Mesenchymal stem cell (in vitro differentiated cells and primary cell): ENCODE measurements at regions not wholly inside any gene's neighbourhood (a gene's known extent, or its start where the extent isn't known, plus 50 kb on each side); places are given as distances from the start of the nearest gene placed in this dataset.

ENCODE experiments used
- DNase-seq: peaks from one replicate; pipeline ENCODE4 v3.0.0-alpha.2; 2013
- H2AFZ ChIP-seq: one replicate; pipeline ENCODE4 v1.6.1; 2013; ENCODE audit warnings: low read depth, mild to moderate bottlenecking, control low read depth, inconsistent platforms, low read length, moderate library complexity
- H2AK5ac ChIP-seq: 2 replicates; pipeline ENCODE4 v1.6.1; 2013; ENCODE audit warnings: low read length, moderate library complexity, mild to moderate bottlenecking, inconsistent platforms; ENCODE audit not compliant: severe bottlenecking
- H2BK120ac ChIP-seq: one replicate; pipeline ENCODE4 v1.6.1; 2013; ENCODE audit warnings: low read depth, mild to moderate bottlenecking, inconsistent platforms, low read length, moderate library complexity
- H2BK12ac ChIP-seq, 2 experiments: one replicate each; pipeline ENCODE4 v1.6.1; 2013; ENCODE audit warnings: inconsistent platforms in 2 of 2, low read length in 2 of 2, mild to moderate bottlenecking in 2 of 2, moderate library complexity in 2 of 2, control low read depth in 1 of 2
- H2BK15ac ChIP-seq: one replicate; pipeline ENCODE4 v1.6.1; 2013; ENCODE audit warnings: mild to moderate bottlenecking, low read depth, inconsistent platforms; ENCODE audit not compliant: poor library complexity, severe bottlenecking
- H2BK5ac ChIP-seq: 2 replicates; pipeline ENCODE4 v1.6.1; 2013; ENCODE audit warnings: low read depth, mild to moderate bottlenecking, low read length, control low read depth, inconsistent platforms; ENCODE audit not compliant: poor library complexity, severe bottlenecking
- H3K14ac ChIP-seq, 2 experiments: one replicate each; pipeline ENCODE4 v1.6.1; 2013; ENCODE audit warnings: inconsistent platforms in 2 of 2, low read length in 2 of 2, control low read depth in 1 of 2, mild to moderate bottlenecking in 1 of 2, moderate library complexity in 1 of 2
- H3K18ac ChIP-seq, 2 experiments: one replicate each; pipeline ENCODE4 v1.6.1; 2013; ENCODE audit warnings: inconsistent platforms in 2 of 2, low read length in 2 of 2, control low read depth in 1 of 2, low read depth in 1 of 2, mild to moderate bottlenecking in 1 of 2
- H3K23ac ChIP-seq, 2 experiments: one replicate each; pipeline ENCODE4 v1.6.1; 2013; ENCODE audit warnings: inconsistent platforms in 2 of 2, low read length in 2 of 2, mild to moderate bottlenecking in 2 of 2, moderate library complexity in 2 of 2, control low read depth in 1 of 2
- H3K27ac ChIP-seq: 2 replicates; pipeline ENCODE4 v1.5.1; 2013; ENCODE audit warnings: mild to moderate bottlenecking, moderate library complexity, low read length, control low read depth, inconsistent platforms; ENCODE audit not compliant: poor library complexity, severe bottlenecking
- H3K27me3 ChIP-seq, 2 experiments: 2 replicates each; pipeline versions ENCODE4 v1.6.1 to v1.7.0; 2013; ENCODE audit warnings: low read length in 2 of 2, mild to moderate bottlenecking in 2 of 2, moderate library complexity in 2 of 2, control low read depth in 1 of 2, inconsistent platforms in 1 of 2; ENCODE audit not compliant: control insufficient read depth in 1 of 2, insufficient read depth in 1 of 2
- H3K36me3 ChIP-seq, 2 experiments: 2 replicates each; pipeline versions ENCODE4 v1.6.1 to v1.7.0; 2013; ENCODE audit warnings: low read length in 2 of 2, control low read depth in 1 of 2, inconsistent platforms in 1 of 2, low read depth in 1 of 2, mild to moderate bottlenecking in 1 of 2; ENCODE audit not compliant: insufficient read depth in 2 of 2, control insufficient read depth in 1 of 2
- H3K4ac ChIP-seq, 2 experiments: one replicate each; pipeline ENCODE4 v1.6.1; 2013; ENCODE audit warnings: inconsistent platforms in 2 of 2, low read length in 2 of 2, mild to moderate bottlenecking in 2 of 2, moderate library complexity in 2 of 2, control low read depth in 1 of 2, low read depth in 1 of 2
- H3K4me1 ChIP-seq: 2 replicates; pipeline ENCODE4 v1.6.1; 2013; ENCODE audit warnings: low read depth, low read length, control low read depth; ENCODE audit not compliant: control insufficient read depth, insufficient read depth
- H3K4me2 ChIP-seq: 2 replicates; pipeline ENCODE4 v1.6.1; 2013; ENCODE audit warnings: low read length, mild to moderate bottlenecking, inconsistent platforms; ENCODE audit not compliant: poor library complexity, severe bottlenecking
- H3K4me3 ChIP-seq, 2 experiments: 2 replicates each; pipeline versions ENCODE4 v1.5.1 to v1.7.0; 2013; ENCODE audit warnings: low read length in 2 of 2, mild to moderate bottlenecking in 2 of 2, control low read depth in 1 of 2, low read depth in 1 of 2; ENCODE audit not compliant: insufficient read depth in 1 of 2
- H3K79me1 ChIP-seq: replicated peaks from 2 replicates; pipeline ENCODE4 v1.6.1; 2013; ENCODE audit warnings: mild to moderate bottlenecking, control low read depth, low read length, inconsistent platforms; ENCODE audit not compliant: poor library complexity, severe bottlenecking
- H3K9ac ChIP-seq: 2 replicates; pipeline ENCODE4 v1.7.0; 2013; ENCODE audit warnings: mild to moderate bottlenecking, low read length, moderate library complexity
- H3K9me3 ChIP-seq: 2 replicates; pipeline ENCODE4 v1.7.0; 2013; ENCODE audit warnings: mild to moderate bottlenecking, low read length; ENCODE audit not compliant: control insufficient read depth
- H4K8ac ChIP-seq: one replicate; pipeline ENCODE4 v1.6.1; 2013; ENCODE audit warnings: inconsistent platforms, mild to moderate bottlenecking, low read length, moderate library complexity
- H4K91ac ChIP-seq: one replicate; pipeline ENCODE4 v1.6.1; 2013; ENCODE audit warnings: mild to moderate bottlenecking, low read length, inconsistent platforms
- WGBS: methylation state at CpG from one replicate; pipeline ENCODE4 v1.1.7; 2013; ENCODE audit warnings: mixed read lengths; 5-methylcytosine and 5-hydroxymethylcytosine counted together

- no peak overlapping the region for H4K8ac ChIP-seq
- no peak overlapping the region for H2BK5ac ChIP-seq
- DNase-seq = no peak
- no peaks in the 10 kb centered on the region for H3K27me3 ChIP-seq
- no peak overlapping the region for H3K4me2 ChIP-seq
- no peak overlapping the region for H2BK15ac ChIP-seq
- no peaks in the 10 kb centered on the region for H3K4me1 ChIP-seq
- no peak overlapping the region for H3K4ac ChIP-seq
- no peak overlapping the region for H2BK12ac ChIP-seq
- H3K18ac ChIP-seq = no peak overlapping the region
- H3K14ac ChIP-seq = no peak overlapping the region
- no peak overlapping the region for H3K4me3 ChIP-seq
- H2AFZ ChIP-seq = no peak overlapping the region
- no CpG with 5 or more reads among the region's 2 CpGs for WGBS
- H3K27ac ChIP-seq = no peak overlapping the region
- no peak overlapping the region for H2BK120ac ChIP-seq
- no peak overlapping the region for H3K23ac ChIP-seq
- no peaks in the 10 kb centered on the region for H3K79me1 ChIP-seq
- no peak overlapping the region for H3K9ac ChIP-seq
- H3K9me3 ChIP-seq = no peaks in the 10 kb centered on the region
- H2AK5ac ChIP-seq = no peak overlapping the region
- H4K91ac ChIP-seq = no peak overlapping the region
- H3K36me3 ChIP-seq = no peaks in the 10 kb centered on the region
These were observed 206.0 kb upstream of the JUN start for GRCh38 chr1:58989845-58990244.

GRCh38 chr1:58991305-58991704 lies 207.5 kb upstream of the JUN start:
- H3K14ac ChIP-seq = no peak overlapping the region
- no peaks in the 10 kb centered on the region for H3K79me1 ChIP-seq
- H3K27me3 ChIP-seq = no peaks in the 10 kb centered on the region
- H2BK15ac ChIP-seq = no peak overlapping the region
- DNase-seq = no peak
- H3K36me3 ChIP-seq = no peaks in the 10 kb centered on the region
- 83% methylated on average over 1 of the region's 1 CpG for WGBS
- H3K9me3 ChIP-seq = no peaks in the 10 kb centered on the region
- H2BK120ac ChIP-seq = no peak overlapping the region
- no peaks in the 10 kb centered on the region for H3K4me1 ChIP-seq
- no peak overlapping the region for H3K27ac ChIP-seq
- no peak overlapping the region for H3K4me2 ChIP-seq
- H3K9ac ChIP-seq = no peak overlapping the region
- no peak overlapping the region for H4K8ac ChIP-seq
- no peak overlapping the region for H3K4ac ChIP-seq
- H4K91ac ChIP-seq = no peak overlapping the region
- H2AFZ ChIP-seq = no peak overlapping the region
- H2AK5ac ChIP-seq = no peak overlapping the region
- no peak overlapping the region for H3K18ac ChIP-seq
- no peak overlapping the region for H3K4me3 ChIP-seq
- H3K23ac ChIP-seq = no peak overlapping the region
- H2BK5ac ChIP-seq = no peak overlapping the region
- no peak overlapping the region for H2BK12ac ChIP-seq

- no peak overlapping the region for H3K18ac ChIP-seq
- H2BK120ac ChIP-seq = no peak overlapping the region
- H3K27me3 ChIP-seq = no peaks in the 10 kb centered on the region
- H2AK5ac ChIP-seq = no peak overlapping the region
- no peak for DNase-seq
- H2BK12ac ChIP-seq = no peak overlapping the region
- H3K79me1 ChIP-seq = no peaks in the 10 kb centered on the region
- H4K8ac ChIP-seq = no peak overlapping the region
- H3K23ac ChIP-seq = no peak overlapping the region
- H3K9ac ChIP-seq = no peak overlapping the region
- 100% methylated on average over 1 of the region's 2 CpGs for WGBS
- no peaks in the 10 kb centered on the region for H3K36me3 ChIP-seq
- H2BK5ac ChIP-seq = no peak overlapping the region
- no peak overlapping the region for H3K4me2 ChIP-seq
- H3K4me1 ChIP-seq = no peaks in the 10 kb centered on the region
- no peak overlapping the region for H4K91ac ChIP-seq
- H2BK15ac ChIP-seq = no peak overlapping the region
- no peak overlapping the region for H3K4me3 ChIP-seq
- H2AFZ ChIP-seq = no peak overlapping the region
- no peak overlapping the region for H3K14ac ChIP-seq
- H3K27ac ChIP-seq = no peak overlapping the region
- no peaks in the 10 kb centered on the region for H3K9me3 ChIP-seq
- no peak overlapping the region for H3K4ac ChIP-seq
These were observed 208.8 kb upstream of the JUN start for GRCh38 chr1:58992643-58993042.

GRCh38 chr1:58993403-58993802 lies 209.6 kb upstream of the JUN start:
- Histone ChIP-seq H2AK5ac (no peak overlapping the region), H3K36me3 (no peaks in the 10 kb centered on the region), H3K4me3 (no peak overlapping the region), H3K4me1 (no peaks in the 10 kb centered on the region), H2BK120ac (no peak overlapping the region), H3K9ac (no peak overlapping the region), H2BK5ac (no peak overlapping the region), H3K9me3 (no peaks in the 10 kb centered on the region), H4K91ac (no peak overlapping the region), H3K27me3 (no peaks in the 10 kb centered on the region), H3K14ac (no peak overlapping the region), H3K23ac (no peak overlapping the region), H2AFZ (no peak overlapping the region), H2BK15ac (no peak overlapping the region), H3K4ac (no peak overlapping the region), H3K27ac (no peak overlapping the region), H3K4me2 (no peak overlapping the region), H4K8ac (no peak overlapping the region), H3K18ac (no peak overlapping the region), H2BK12ac (no peak overlapping the region), H3K79me1 (no peaks in the 10 kb centered on the region)
- no peak for DNase-seq
- WGBS = 83% methylated on average over 3 of the region's 3 CpGs
